Trophoblast cell (in vitro differentiated cells and primary cell): ENCODE measurements at regions not wholly inside any gene's neighbourhood (a gene's known extent, or its start where the extent isn't known, plus 50 kb on each side); places are given as distances from the start of the nearest gene placed in this dataset.

Source experiments
- DNase-seq, 2 donors: peaks; one replicate each; pipeline ENCODE4 v3.0.0-alpha.2; 2016
- H2AFZ ChIP-seq: 2 replicates; pipeline ENCODE4 v1.6.1; 2013; ENCODE audit warnings: low read length, moderate library complexity, mild to moderate bottlenecking; ENCODE audit not compliant: insufficient read depth, poor library complexity
- H2AK5ac ChIP-seq: 2 replicates; pipeline ENCODE4 v1.6.1; 2013; ENCODE audit warnings: mild to moderate bottlenecking, low read length
- H2BK120ac ChIP-seq: 2 replicates; pipeline ENCODE4 v1.6.1; 2013; ENCODE audit warnings: low read length, mild to moderate bottlenecking, moderate library complexity; ENCODE audit not compliant: insufficient read depth, poor library complexity
- H2BK12ac ChIP-seq: 2 replicates; pipeline ENCODE4 v1.6.1; 2013; ENCODE audit warnings: mild to moderate bottlenecking, low read length, moderate library complexity
- H2BK5ac ChIP-seq: 2 replicates; pipeline ENCODE4 v1.6.1; 2013; ENCODE audit warnings: low read length, low read depth, moderate library complexity, mild to moderate bottlenecking; ENCODE audit not compliant: poor library complexity
- H3K14ac ChIP-seq: 2 replicates; pipeline ENCODE4 v1.6.1; 2013; ENCODE audit warnings: mild to moderate bottlenecking, low read length
- H3K18ac ChIP-seq: 2 replicates; pipeline ENCODE4 v1.6.1; 2013; ENCODE audit warnings: mild to moderate bottlenecking, low read length
- H3K23ac ChIP-seq: 2 replicates; pipeline ENCODE4 v1.6.1; 2013; ENCODE audit warnings: low read length
- H3K27ac ChIP-seq: 2 replicates; pipeline ENCODE4 v1.5.1; 2013; ENCODE audit warnings: low read depth, mild to moderate bottlenecking, inconsistent platforms, low read length, moderate library complexity
- H3K27me3 ChIP-seq: 2 replicates; pipeline ENCODE4 v1.6.1; 2013; ENCODE audit warnings: inconsistent platforms, mild to moderate bottlenecking, low read length, moderate library complexity; ENCODE audit not compliant: insufficient read depth
- H3K36me3 ChIP-seq, 2 experiments: 1 replicate in 1 of 2; 2 replicates in 1 of 2; pipeline ENCODE4 v1.6.1; 2013; ENCODE audit warnings: low read length in 2 of 2, mild to moderate bottlenecking in 2 of 2, moderate library complexity in 1 of 2; ENCODE audit not compliant: insufficient read depth in 2 of 2, control insufficient read depth in 1 of 2
- H3K4ac ChIP-seq: 2 replicates; pipeline ENCODE4 v1.6.1; 2013; ENCODE audit warnings: low read depth, mild to moderate bottlenecking, low read length, moderate library complexity
- H3K4me1 ChIP-seq, 2 experiments: 1 replicate in 1 of 2; 2 replicates in 1 of 2; pipeline ENCODE4 v1.6.1; 2013; ENCODE audit warnings: low read length in 2 of 2, mild to moderate bottlenecking in 2 of 2, moderate library complexity in 1 of 2; ENCODE audit not compliant: insufficient read depth in 2 of 2, control insufficient read depth in 1 of 2
- H3K4me2 ChIP-seq: 2 replicates; pipeline ENCODE4 v1.6.1; 2013; ENCODE audit warnings: inconsistent platforms, mild to moderate bottlenecking, low read length, moderate library complexity
- H3K4me3 ChIP-seq: 2 replicates; pipeline ENCODE4 v1.5.1; 2013; ENCODE audit warnings: mild to moderate bottlenecking, low read depth, low read length, inconsistent platforms
- H3K79me1 ChIP-seq: one replicate; pipeline ENCODE4 v1.6.1; 2013; ENCODE audit warnings: low read length
- H3K79me2 ChIP-seq: 2 replicates; pipeline ENCODE4 v1.6.1; 2013; ENCODE audit warnings: low read length, mild to moderate bottlenecking; ENCODE audit not compliant: control insufficient read depth, insufficient read depth, poor library complexity
- H3K9ac ChIP-seq: 2 replicates; pipeline ENCODE4 v1.6.1; 2013; ENCODE audit warnings: mild to moderate bottlenecking, low read length
- H3K9me3 ChIP-seq: 2 replicates; pipeline ENCODE4 v1.6.1; 2013; ENCODE audit warnings: low read depth, mild to moderate bottlenecking, control low read depth, inconsistent platforms, low read length; ENCODE audit not compliant: insufficient read depth
- H4K12ac ChIP-seq: 2 replicates; pipeline ENCODE4 v1.6.1; 2013; ENCODE audit warnings: low read depth, mild to moderate bottlenecking, low read length, moderate library complexity
- H4K8ac ChIP-seq: 2 replicates; pipeline ENCODE4 v1.6.1; 2013; ENCODE audit warnings: low read depth, mild to moderate bottlenecking, low read length, moderate library complexity
- H4K91ac ChIP-seq: one replicate; pipeline ENCODE4 v1.6.1; 2013; ENCODE audit warnings: low read depth, mild to moderate bottlenecking, low read length, moderate library complexity
- WGBS: extraction: QIAGEN DNeasy Blood & Tissue Kit; methylation state at CpG from one replicate; pipeline ENCODE4 v1.1.7; 2013; ENCODE audit warnings: missing lambda C conversion rate; ENCODE audit not compliant: insufficient read length, insufficient coverage; ENCODE audit errors: extremely low coverage; 5-methylcytosine and 5-hydroxymethylcytosine counted together

- Histone ChIP-seq H3K9me3 (no peaks in the 10 kb centered on the region), H2BK12ac (no peak overlapping the region), H3K4me1 (peaks cover 0 to 2% of the 10 kb centered on the region in 2 experiments), H4K8ac (no peak overlapping the region), H3K36me3 (no peaks in the 10 kb centered on the region), H4K91ac (no peak overlapping the region), H3K23ac (no peak overlapping the region), H3K14ac (no peak overlapping the region), H2AFZ (no peak overlapping the region), H2BK5ac (no peak overlapping the region), H2BK120ac (no peak overlapping the region), H3K27ac (no peak overlapping the region), H3K4me2 (no peak overlapping the region), H2AK5ac (no peak overlapping the region), H3K79me2 (no peaks in the 10 kb centered on the region), H3K4ac (no peak overlapping the region), H3K18ac (no peak overlapping the region), H3K79me1 (no peaks in the 10 kb centered on the region), H4K12ac (no peak overlapping the region), H3K4me3 (no peak overlapping the region), H3K9ac (no peak overlapping the region), H3K27me3 (no peaks in the 10 kb centered on the region)
- DNase-seq: no peak
- no CpG with 5 or more reads among the region's 2 CpGs for WGBS
Measured at GRCh38 chr6:145497006-145497405, 238.3 kb downstream of the EPM2A start.

DNA sequence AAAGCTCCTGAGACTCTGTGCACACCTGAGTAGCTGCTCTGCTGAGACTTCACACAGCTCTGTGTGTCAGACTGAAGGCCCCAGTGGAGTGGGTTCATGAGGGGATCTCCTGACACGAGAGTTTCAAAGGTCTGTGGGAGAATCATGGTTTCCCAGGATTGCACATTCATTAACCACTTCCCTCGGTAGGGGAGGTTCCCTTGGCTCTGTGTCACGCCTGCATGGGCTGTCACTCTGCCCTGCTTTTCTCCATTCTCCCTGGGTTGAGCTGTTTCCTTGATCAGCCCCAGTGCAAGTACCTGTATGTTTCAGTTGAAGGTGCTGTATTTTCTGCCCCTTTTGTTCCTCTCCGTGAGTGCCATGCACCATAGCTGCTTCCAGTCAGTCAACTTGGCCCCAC, 236.9 kb downstream of the EPM2A start:
- Histone ChIP-seq H3K27me3 (no peaks in the 10 kb centered on the region), H2BK12ac (no peak overlapping the region), H2BK5ac (no peak overlapping the region), H3K4me2 (no peak overlapping the region), H4K12ac (no peak overlapping the region), H3K27ac (no peak overlapping the region), H3K79me2 (no peaks in the 10 kb centered on the region), H3K36me3 (no peaks in the 10 kb centered on the region), H3K79me1 (no peaks in the 10 kb centered on the region), H2AK5ac (no peak overlapping the region), H4K91ac (no peak overlapping the region), H3K4me1 (peaks cover 0 to 2% of the 10 kb centered on the region in 2 experiments), H3K4ac (no peak overlapping the region), H3K14ac (no peak overlapping the region), H3K23ac (no peak overlapping the region), H2BK120ac (no peak overlapping the region), H2AFZ (no peak overlapping the region), H3K4me3 (no peak overlapping the region), H4K8ac (no peak overlapping the region), H3K9me3 (no peaks in the 10 kb centered on the region), H3K9ac (no peak overlapping the region), H3K18ac (no peak overlapping the region)
- WGBS: no CpG with 5 or more reads among the region's 4 CpGs
- DNase-seq: no peak

- Histone ChIP-seq H3K9me3 (no peaks in the 10 kb centered on the region), H3K4me2 (no peak overlapping the region), H3K4me1 (no peaks in the 10 kb centered on the region), H3K23ac (no peak overlapping the region), H3K79me1 (no peaks in the 10 kb centered on the region), H3K18ac (no peak overlapping the region), H3K4me3 (no peak overlapping the region), H3K4ac (no peak overlapping the region), H2AK5ac (no peak overlapping the region), H3K27me3 (no peaks in the 10 kb centered on the region), H3K9ac (no peak overlapping the region), H4K12ac (no peak overlapping the region), H4K91ac (no peak overlapping the region), H4K8ac (no peak overlapping the region), H2BK5ac (no peak overlapping the region), H3K27ac (no peak overlapping the region), H2AFZ (no peak overlapping the region), H2BK120ac (no peak overlapping the region), H3K14ac (no peak overlapping the region), H2BK12ac (no peak overlapping the region), H3K36me3 (no peaks in the 10 kb centered on the region), H3K79me2 (no peaks in the 10 kb centered on the region)
- no peak for DNase-seq
- no CpG with 5 or more reads among the region's 1 CpG for WGBS
Measured at GRCh38 chr6:145502416-145502815, 232.9 kb downstream of the EPM2A start.

DNA sequence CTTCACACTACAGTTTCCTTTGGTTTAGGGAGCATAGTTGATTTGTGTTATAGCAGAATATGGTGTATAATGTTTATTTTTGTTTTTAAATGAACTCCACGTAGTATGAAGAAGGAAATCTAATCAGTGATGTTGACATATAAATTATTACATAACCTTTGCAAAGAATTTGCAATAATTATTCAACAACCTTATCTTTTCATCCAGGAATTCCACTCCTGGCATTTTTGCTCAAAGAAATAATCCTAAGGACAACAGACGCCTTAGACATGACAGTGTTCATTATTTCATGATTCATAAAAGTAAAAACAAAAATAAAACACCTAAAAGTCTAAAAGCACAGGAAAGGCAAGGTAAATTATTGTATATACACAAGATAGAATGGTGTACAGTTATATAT, 229.2 kb downstream of the EPM2A start:
- peak in 1 of 2 donors; percentile 71 for DNase-seq
- H3K18ac ChIP-seq: no peak overlapping the region
- H3K36me3 ChIP-seq: no peaks in the 10 kb centered on the region
- no peak overlapping the region for H2BK120ac ChIP-seq
- no peak overlapping the region for H3K23ac ChIP-seq
- H2AK5ac ChIP-seq: no peak overlapping the region
- H3K4me1 ChIP-seq: no peaks in the 10 kb centered on the region
- no CpG with 5 or more reads among the region's 2 CpGs for WGBS
- H3K79me2 ChIP-seq: no peaks in the 10 kb centered on the region
- no peak overlapping the region for H3K4me2 ChIP-seq
- no peak overlapping the region for H4K91ac ChIP-seq
- no peak overlapping the region for H2BK5ac ChIP-seq
- H3K14ac ChIP-seq: no peak overlapping the region
- H4K8ac ChIP-seq: no peak overlapping the region
- H3K27me3 ChIP-seq: no peaks in the 10 kb centered on the region
- no peak overlapping the region for H3K4me3 ChIP-seq
- H3K79me1 ChIP-seq: no peaks in the 10 kb centered on the region
- no peak overlapping the region for H2AFZ ChIP-seq
- no peak overlapping the region for H3K27ac ChIP-seq
- H4K12ac ChIP-seq: no peak overlapping the region
- H3K4ac ChIP-seq: no peak overlapping the region
- no peak overlapping the region for H2BK12ac ChIP-seq
- no peaks in the 10 kb centered on the region for H3K9me3 ChIP-seq
- H3K9ac ChIP-seq: no peak overlapping the region
